H9 (cell line): ENCODE measurements at regions not wholly inside any gene's neighbourhood (a gene's known extent, or its start where the extent isn't known, plus 50 kb on each side); places are given as distances from the start of the nearest gene placed in this dataset.
"Not testable (repeated sequence)": the region's sequence is repeated elsewhere in the genome, so short reads cannot be mapped to it uniquely, and the experiment has no call there.

ENCODE experiments used
- DNase-seq: peaks from one replicate; pipeline ENCODE4 v3.0.0-alpha.2; 2017
- H2AFZ ChIP-seq: one replicate; pipeline ENCODE4 v1.6.1; 2013; ENCODE audit warnings: mild to moderate bottlenecking, low read length, control low read depth, moderate library complexity
- H2AK5ac ChIP-seq: 2 replicates; pipeline ENCODE4 v1.6.1; 2013; ENCODE audit warnings: low read length, control low read depth, mixed read lengths; ENCODE audit not compliant: insufficient read length
- H2BK120ac ChIP-seq: one replicate; pipeline ENCODE4 v1.6.1; 2013; ENCODE audit warnings: low read depth, mild to moderate bottlenecking, low read length, control low read depth, inconsistent platforms; ENCODE audit not compliant: poor library complexity, severe bottlenecking
- H2BK12ac ChIP-seq: 2 replicates; pipeline ENCODE4 v1.6.1; 2013; ENCODE audit warnings: low read length, control low read depth, mixed read lengths, low read depth; ENCODE audit not compliant: insufficient read length
- H2BK15ac ChIP-seq: 2 replicates; pipeline ENCODE4 v1.6.1; 2013; ENCODE audit warnings: low read depth, low read length, control low read depth
- H2BK20ac ChIP-seq: one replicate; pipeline ENCODE4 v1.6.1; 2013; ENCODE audit warnings: low read depth, mild to moderate bottlenecking, low read length, control low read depth, inconsistent platforms; ENCODE audit not compliant: poor library complexity, severe bottlenecking
- H2BK5ac ChIP-seq: 2 replicates; pipeline ENCODE4 v1.6.1; 2013; ENCODE audit warnings: low read length, control low read depth, mixed read lengths; ENCODE audit not compliant: insufficient read length
- H3K14ac ChIP-seq: 2 replicates; pipeline ENCODE4 v1.6.1; 2013; ENCODE audit warnings: low read length, control low read depth; ENCODE audit not compliant: insufficient read depth
- H3K18ac ChIP-seq: 2 replicates; pipeline ENCODE4 v1.6.1; 2013; ENCODE audit warnings: low read depth, mild to moderate bottlenecking, mixed read lengths, low read length, control low read depth; ENCODE audit not compliant: insufficient read length
- H3K23ac ChIP-seq: 2 replicates; pipeline ENCODE4 v1.6.1; 2013; ENCODE audit warnings: low read length, control low read depth, mixed read lengths, low read depth; ENCODE audit not compliant: insufficient read length
- H3K23me2 ChIP-seq: 2 replicates; pipeline ENCODE4 v1.6.1; 2013; ENCODE audit warnings: low read depth, mild to moderate bottlenecking, mixed read lengths, low read length, control low read depth; ENCODE audit not compliant: insufficient read length, poor library complexity, severe bottlenecking
- H3K27ac ChIP-seq: 2 replicates; pipeline ENCODE4 v1.5.1; 2013; ENCODE audit warnings: low read length, control low read depth, mixed read lengths, low read depth; ENCODE audit not compliant: insufficient read length
- H3K27me3 ChIP-seq: 2 replicates; pipeline ENCODE4 v1.6.1; 2013; ENCODE audit warnings: low read length, control low read depth, inconsistent platforms; ENCODE audit not compliant: insufficient read depth
- H3K4ac ChIP-seq: 2 replicates; pipeline ENCODE4 v1.6.1; 2013; ENCODE audit warnings: low read depth, mild to moderate bottlenecking, control low read depth, inconsistent platforms, low read length, moderate library complexity
- H3K4me1 ChIP-seq: 2 replicates; pipeline ENCODE4 v1.6.1; 2013; ENCODE audit warnings: low read length, control low read depth, inconsistent platforms; ENCODE audit not compliant: insufficient read depth
- H3K4me2 ChIP-seq: 2 replicates; pipeline ENCODE4 v1.6.1; 2013; ENCODE audit warnings: low read length, control low read depth, mixed read lengths; ENCODE audit not compliant: insufficient read length, insufficient read depth
- H3K56ac ChIP-seq: 2 replicates; pipeline ENCODE4 v1.6.1; 2013; ENCODE audit warnings: low read depth, mild to moderate bottlenecking, mixed read lengths, low read length, control low read depth; ENCODE audit not compliant: insufficient read length
- H3K79me1 ChIP-seq: 2 replicates; pipeline ENCODE4 v1.6.1; 2013; ENCODE audit warnings: low read depth, mild to moderate bottlenecking, moderate library complexity, low read length, control low read depth, inconsistent platforms; ENCODE audit not compliant: insufficient read depth, poor library complexity, severe bottlenecking
- H3K79me2 ChIP-seq: 2 replicates; pipeline ENCODE4 v1.6.1; 2013; ENCODE audit warnings: low read length, control low read depth, inconsistent platforms; ENCODE audit not compliant: insufficient read depth
- H3K9ac ChIP-seq: 2 replicates; pipeline ENCODE4 v1.6.1; 2013; ENCODE audit warnings: low read length, control low read depth, mixed read lengths; ENCODE audit not compliant: insufficient read length; ENCODE audit errors: extremely low read depth
- H3K9me3 ChIP-seq: one replicate; pipeline ENCODE4 v1.6.1; 2013; ENCODE audit warnings: low read depth, low read length, inconsistent platforms; ENCODE audit not compliant: control insufficient read depth
- H3T11ph ChIP-seq: one replicate; pipeline ENCODE4 v1.6.1; 2013; ENCODE audit warnings: mild to moderate bottlenecking, low read length, control low read depth, inconsistent platforms
- H4K20me1 ChIP-seq: one replicate; pipeline ENCODE4 v1.6.1; 2013; ENCODE audit not compliant: control insufficient read depth, insufficient read length, insufficient read depth
- H4K5ac ChIP-seq: 2 replicates; pipeline ENCODE4 v1.6.1; 2013; ENCODE audit warnings: low read depth, mild to moderate bottlenecking, mixed read lengths, low read length, control low read depth; ENCODE audit not compliant: insufficient read length
- H4K8ac ChIP-seq: replicated peaks from 2 replicates; pipeline ENCODE4 v1.6.1; 2013; ENCODE audit warnings: low read length, control low read depth, mixed read lengths, low read depth; ENCODE audit not compliant: insufficient read length
- H4K91ac ChIP-seq: 2 replicates; pipeline ENCODE4 v1.6.1; 2013; ENCODE audit warnings: low read depth, mild to moderate bottlenecking, moderate library complexity, mixed read lengths, low read length, control low read depth; ENCODE audit not compliant: insufficient read length
- H3K27ac Mint-ChIP-seq, 3 experiments: 2 replicates in 2 of 3; 3 replicates in 1 of 3; pipeline ENCODE4 v1.8.0; 2020 to 2021; ENCODE audit warnings: mixed read lengths in 3 of 3, mild to moderate bottlenecking in 1 of 3, moderate library complexity in 1 of 3
- H3K27me3 Mint-ChIP-seq: 2 replicates; pipeline ENCODE4 v1.8.0; 2021; ENCODE audit warnings: low read depth, mild to moderate bottlenecking, moderate library complexity, mixed read lengths
- H3K36me3 Mint-ChIP-seq, 3 experiments: 2 replicates in 2 of 3; 3 replicates in 1 of 3; pipeline ENCODE4 v1.8.0; 2020 to 2021; ENCODE audit warnings: low read depth in 3 of 3, mixed read lengths in 3 of 3; ENCODE audit not compliant: insufficient read depth in 1 of 3
- H3K4me1 Mint-ChIP-seq, 2 experiments: 2 replicates each; pipeline ENCODE4 v1.8.0; 2020; ENCODE audit warnings: mixed read lengths in 2 of 2
- H3K4me3 Mint-ChIP-seq, 2 experiments: 2 replicates in 1 of 2; 3 replicates in 1 of 2; pipeline ENCODE4 v1.8.0; 2020 to 2021; ENCODE audit warnings: mild to moderate bottlenecking in 2 of 2, mixed read lengths in 2 of 2, moderate library complexity in 1 of 2
- H3K9me3 Mint-ChIP-seq, 2 experiments: 2 replicates in 1 of 2; 3 replicates in 1 of 2; pipeline ENCODE4 v1.8.0; 2020; ENCODE audit warnings: mild to moderate bottlenecking in 2 of 2, mixed read lengths in 2 of 2, moderate library complexity in 1 of 2
- WGBS: extraction: QIAGEN DNeasy Blood & Tissue Kit; methylation state at CpG from one replicate; pipeline ENCODE4 v1.1.7; 2013; ENCODE audit warnings: missing lambda C conversion rate, low lambda C conversion rate, mixed read lengths; ENCODE audit not compliant: insufficient read length; ENCODE audit errors: extremely low coverage; 5-methylcytosine and 5-hydroxymethylcytosine counted together
- TF ChIP-seq, protein P1 (sequence below): fragments of 200-600 bp; sonication (generic); conservative IDR thresholded peaks from 3 replicates; pipeline ENCODE4 v1.8.0; 2021; ENCODE audit warnings: antibody characterized with exemption, mild to moderate bottlenecking

GRCh38 chr22:35486116-35486631 lies 54.5 kb upstream of the RASD2 start:
- Histone ChIP-seq H3K27ac (no peak overlapping the region), H3K4me2 (no peak overlapping the region), H3K9ac (no peak overlapping the region), H3K23me2 (no peaks in the 10 kb centered on the region), H2BK120ac (no peak overlapping the region), H3K79me1 (no peaks in the 10 kb centered on the region), H2AK5ac (no peak overlapping the region), H2AFZ (no peak overlapping the region), H3K14ac (no peak overlapping the region), H3K9me3 (no peaks in the 10 kb centered on the region), H4K8ac (no peak overlapping the region), H4K20me1 (no peaks in the 10 kb centered on the region), H2BK20ac (no peak overlapping the region), H2BK12ac (no peak overlapping the region), H3K18ac (no peak overlapping the region), H3K56ac (no peak overlapping the region), H3K4ac (no peak overlapping the region), H4K91ac (no peak overlapping the region), H4K5ac (no peak overlapping the region), H3K79me2 (no peaks in the 10 kb centered on the region), H2BK5ac (no peak overlapping the region), H2BK15ac (no peak overlapping the region), H3K4me1 (no peaks in the 10 kb centered on the region), H3K23ac (no peak overlapping the region), H3T11ph (no peak overlapping the region), H3K27me3 (no peaks in the 10 kb centered on the region)
- no peak overlapping the region; a peak in 1 of 7 replicates for H3K27ac Mint-ChIP-seq
- H3K36me3 Mint-ChIP-seq: no peaks in the 10 kb centered on the region; a peak in 1 of 7 replicates
- H3K27me3 Mint-ChIP-seq: peaks cover 60% of the 10 kb centered on the region
- no peak overlapping the region; a peak in 1 of 5 replicates for H3K4me3 Mint-ChIP-seq
- TF ChIP-seq, protein P1, sequence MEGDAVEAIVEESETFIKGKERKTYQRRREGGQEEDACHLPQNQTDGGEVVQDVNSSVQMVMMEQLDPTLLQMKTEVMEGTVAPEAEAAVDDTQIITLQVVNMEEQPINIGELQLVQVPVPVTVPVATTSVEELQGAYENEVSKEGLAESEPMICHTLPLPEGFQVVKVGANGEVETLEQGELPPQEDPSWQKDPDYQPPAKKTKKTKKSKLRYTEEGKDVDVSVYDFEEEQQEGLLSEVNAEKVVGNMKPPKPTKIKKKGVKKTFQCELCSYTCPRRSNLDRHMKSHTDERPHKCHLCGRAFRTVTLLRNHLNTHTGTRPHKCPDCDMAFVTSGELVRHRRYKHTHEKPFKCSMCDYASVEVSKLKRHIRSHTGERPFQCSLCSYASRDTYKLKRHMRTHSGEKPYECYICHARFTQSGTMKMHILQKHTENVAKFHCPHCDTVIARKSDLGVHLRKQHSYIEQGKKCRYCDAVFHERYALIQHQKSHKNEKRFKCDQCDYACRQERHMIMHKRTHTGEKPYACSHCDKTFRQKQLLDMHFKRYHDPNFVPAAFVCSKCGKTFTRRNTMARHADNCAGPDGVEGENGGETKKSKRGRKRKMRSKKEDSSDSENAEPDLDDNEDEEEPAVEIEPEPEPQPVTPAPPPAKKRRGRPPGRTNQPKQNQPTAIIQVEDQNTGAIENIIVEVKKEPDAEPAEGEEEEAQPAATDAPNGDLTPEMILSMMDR: no peak
- no peak for DNase-seq
- no CpG with 5 or more reads among the region's 11 CpGs for WGBS
- H3K9me3 Mint-ChIP-seq: peaks cover 2% of the 10 kb centered on the region in 2 experiments; a peak in 2 of 5 replicates
- H3K4me1 Mint-ChIP-seq: peaks cover 4 to 23% of the 10 kb centered on the region in 2 experiments; a peak in 2 of 4 replicates

DNA sequence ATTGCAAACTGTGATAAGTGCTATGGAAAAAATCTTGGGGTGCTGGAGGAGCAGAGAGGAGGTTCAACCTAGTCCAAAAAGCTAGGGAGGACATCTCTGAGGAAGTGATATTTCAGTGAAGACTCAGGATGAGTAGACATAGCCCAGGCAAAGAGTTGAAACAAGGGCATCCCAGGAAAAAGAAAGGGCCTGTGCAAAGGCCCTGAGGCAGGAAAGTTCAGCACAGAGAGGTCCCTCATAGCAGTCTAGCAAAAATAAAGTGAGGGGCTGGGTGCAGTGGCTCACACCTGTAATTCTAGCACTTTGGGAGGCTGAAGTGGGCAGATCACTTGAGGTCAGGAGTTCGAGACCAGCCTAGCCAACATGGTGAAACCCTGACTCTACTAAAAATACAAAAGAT lies 53.0 kb upstream of the RASD2 start:
- H3K4me3 Mint-ChIP-seq, H3K14ac ChIP-seq, H3K23me2 ChIP-seq, H4K5ac ChIP-seq, H3K56ac ChIP-seq, H2BK5ac ChIP-seq, H3K36me3 Mint-ChIP-seq, H3K9me3 ChIP-seq, H2AK5ac ChIP-seq, H3K23ac ChIP-seq, H3K27ac Mint-ChIP-seq, H4K91ac ChIP-seq, H3K79me2 ChIP-seq, H3K4me2 ChIP-seq, H3K27me3 ChIP-seq, H2BK120ac ChIP-seq, H4K8ac ChIP-seq, H3T11ph ChIP-seq, H2BK15ac ChIP-seq, H3K4me1 ChIP-seq, H2BK12ac ChIP-seq, H2AFZ ChIP-seq, H4K20me1 ChIP-seq, H2BK20ac ChIP-seq, H3K18ac ChIP-seq, DNase-seq, H3K79me1 ChIP-seq, H3K4ac ChIP-seq, H3K9ac ChIP-seq, H3K27ac ChIP-seq: not testable (repeated sequence)
- Mint-ChIP-seq H3K4me1 (peaks cover 4 to 20% of the 10 kb centered on the region in 2 experiments; a peak in 2 of 4 replicates), H3K9me3 (peaks cover 7 to 13% of the 10 kb centered on the region in 2 experiments; a peak in 3 of 5 replicates), H3K27me3 (peaks cover 66% of the 10 kb centered on the region)
- whole genome bisulfite sequencing: no CpG with 5 or more reads among the region's 1 CpG
